Astrocyte of the hippocampus (primary cell): ENCODE measurements at regions not wholly inside any gene's neighbourhood (a gene's known extent, or its start where the extent isn't known, plus 50 kb on each side); places are given as distances from the start of the nearest gene placed in this dataset.
"Not testable (repeated sequence)": the region's sequence is repeated elsewhere in the genome, so short reads cannot be mapped to it uniquely, and the experiment has no call there.

ENCODE experiments used
- DNase-seq: peaks from one replicate; pipeline ENCODE4 v3.0.0; 2011; ENCODE audit warnings: low read depth, low spot score

DNA sequence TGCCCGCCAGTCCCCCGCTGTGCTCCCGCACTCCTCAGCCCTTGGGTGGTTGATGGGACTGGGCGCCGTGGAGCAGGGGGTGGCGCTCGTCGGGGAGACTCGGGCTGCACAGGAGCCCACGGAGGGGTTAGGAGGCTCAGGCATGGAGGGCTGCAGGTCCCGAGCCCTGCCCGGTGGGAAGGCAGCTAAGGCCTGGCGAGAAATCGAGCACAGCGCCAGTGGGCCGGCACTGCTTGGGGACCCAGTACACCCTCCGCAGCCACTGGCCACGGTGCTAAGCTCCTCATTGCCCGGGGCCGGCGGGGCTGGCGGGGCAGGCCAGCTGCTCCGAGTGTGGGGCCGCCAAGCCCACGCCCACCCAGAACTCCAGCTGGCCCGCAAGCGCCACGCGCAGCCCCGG is 1496.5 kb upstream of the LRRTM3 start:
- DNase-seq, result not testable (repeated sequence)

DNA sequence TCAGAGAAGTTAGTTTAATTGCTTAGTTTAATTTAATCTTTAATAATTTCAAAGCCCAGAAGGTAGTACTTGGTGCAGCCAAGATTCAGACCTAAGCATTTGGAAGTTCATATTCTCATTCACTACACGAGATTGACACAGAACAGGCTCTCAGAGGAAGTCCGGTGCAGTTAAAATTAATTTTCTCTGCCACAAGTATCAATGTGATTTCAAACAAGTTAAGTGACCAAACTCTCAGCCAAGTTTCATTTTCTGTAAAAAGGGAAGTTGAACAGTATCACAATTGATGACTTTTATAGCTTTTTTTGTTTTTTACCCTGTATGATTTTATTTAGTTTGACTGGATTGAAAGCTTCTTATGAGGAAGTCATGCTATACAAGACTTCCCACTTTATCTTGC is 1494.9 kb upstream of the LRRTM3 start:
- no peak for DNase-seq

DNA sequence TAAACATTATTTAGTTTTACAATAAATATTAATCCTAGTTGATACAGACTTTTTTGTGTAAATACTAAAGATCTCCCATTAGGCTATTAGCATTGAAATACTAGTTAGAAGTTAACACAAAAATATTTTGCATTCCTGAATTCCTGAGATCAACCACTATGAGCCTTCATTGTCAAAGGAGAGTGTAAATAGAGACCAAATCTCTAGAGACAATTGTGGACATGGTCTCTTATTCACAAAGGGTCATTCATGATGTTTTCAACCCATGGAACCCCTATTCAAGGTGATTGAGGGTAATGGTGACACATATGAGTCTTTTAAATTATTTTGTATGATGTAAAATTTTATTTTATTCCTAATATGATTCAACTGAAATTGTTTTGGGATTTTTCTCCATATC is 1454.8 kb upstream of the LRRTM3 start:
- peak; percentile 33 for DNase-seq

DNA sequence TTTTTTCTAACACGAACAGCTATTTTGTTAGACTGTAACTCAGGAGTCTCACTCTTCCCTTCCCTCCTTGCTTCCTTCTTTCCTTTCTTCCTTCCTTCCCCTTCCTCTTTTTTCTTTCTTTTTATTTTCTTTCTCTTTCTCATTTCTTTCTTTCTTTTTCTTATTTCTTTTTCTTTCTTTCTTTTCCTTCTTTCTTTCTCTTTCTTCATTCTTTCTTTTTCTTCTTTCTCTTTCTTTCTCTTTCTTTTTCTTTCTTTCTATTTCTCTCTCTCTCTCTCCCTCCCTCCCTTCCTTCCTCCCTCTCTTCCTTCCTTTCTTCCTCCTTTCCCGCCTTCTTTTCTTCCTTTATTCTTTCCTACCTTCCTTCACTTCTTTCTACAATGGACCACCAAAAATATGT is 1443.0 kb upstream of the LRRTM3 start:
- no peak for DNase-seq

DNA sequence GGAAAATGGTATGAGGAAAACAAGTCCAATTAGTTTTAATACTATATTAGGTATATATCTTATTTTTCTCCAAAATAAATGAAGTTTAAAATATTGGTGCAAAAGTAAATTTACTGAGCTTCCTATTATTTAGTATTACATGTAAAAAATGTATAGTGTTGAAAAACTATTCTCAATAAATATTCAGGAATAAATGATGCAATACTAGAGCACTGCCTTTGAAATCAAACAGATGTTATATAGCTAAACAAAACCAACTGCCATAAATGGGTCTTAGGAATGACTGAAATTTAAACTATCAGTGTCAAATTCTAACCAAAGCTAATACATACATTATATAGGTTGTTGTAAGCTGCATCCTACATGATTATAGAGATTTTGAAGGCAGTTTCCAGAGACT is 1434.0 kb upstream of the LRRTM3 start:
- DNase-seq, result no peak

DNA sequence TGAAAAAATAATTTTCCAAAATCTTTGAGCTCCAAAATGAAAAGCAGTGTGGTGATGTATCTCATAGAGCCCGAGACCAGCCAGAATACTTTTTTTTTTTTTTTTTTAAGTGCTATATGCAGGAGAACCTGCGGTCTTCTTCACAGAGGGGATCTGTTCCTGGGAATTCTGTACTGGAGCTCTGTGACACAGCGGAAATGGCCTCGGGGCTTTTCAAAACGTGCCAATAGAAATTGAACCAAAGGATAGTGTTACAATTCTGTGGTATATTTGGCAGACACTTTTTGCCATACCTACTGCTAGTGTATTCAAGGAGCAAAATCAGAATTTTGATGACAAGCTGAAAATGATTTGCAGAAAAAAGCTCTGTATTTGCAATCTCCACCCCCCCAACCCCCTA is 1429.3 kb upstream of the LRRTM3 start:
- no peak for DNase-seq

DNA sequence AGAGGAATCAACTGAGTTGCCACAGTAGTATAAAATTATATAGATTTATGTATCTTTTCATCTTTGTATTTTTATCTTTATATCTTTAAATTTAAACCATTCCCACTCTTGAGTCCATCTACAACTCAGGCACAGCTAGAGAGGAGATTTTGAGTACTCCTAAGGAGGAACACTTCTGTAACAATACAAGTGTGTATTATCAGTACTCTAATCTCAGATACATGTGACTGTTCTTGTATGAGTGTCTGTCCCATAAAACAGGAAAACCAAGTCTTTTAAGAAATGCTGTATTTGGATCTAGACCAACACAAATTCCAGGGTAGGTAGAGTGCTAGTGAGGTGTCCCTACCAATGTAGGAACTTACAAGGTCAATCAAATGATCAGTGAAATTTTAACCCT is 1428.0 kb upstream of the LRRTM3 start:
- no peak for DNase-seq

DNA sequence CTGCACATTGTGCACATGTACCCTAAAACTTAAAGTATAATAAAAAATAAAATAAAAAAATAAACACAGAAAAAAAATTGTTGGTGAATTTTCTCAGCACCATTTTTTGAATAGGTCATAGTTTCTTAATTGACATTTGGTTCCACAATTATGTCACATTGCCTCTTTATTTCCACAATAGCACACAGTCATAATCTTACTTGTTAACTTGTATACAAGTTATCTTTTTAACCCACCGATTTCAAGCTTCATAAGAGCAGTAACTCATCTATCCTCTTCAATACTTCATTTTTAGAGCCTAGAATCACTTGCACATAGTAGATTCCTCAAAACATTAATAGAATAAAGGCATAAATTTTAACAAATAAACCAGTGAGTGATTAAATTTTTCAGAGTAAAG is 1425.1 kb upstream of the LRRTM3 start:
- no peak for DNase-seq

DNA sequence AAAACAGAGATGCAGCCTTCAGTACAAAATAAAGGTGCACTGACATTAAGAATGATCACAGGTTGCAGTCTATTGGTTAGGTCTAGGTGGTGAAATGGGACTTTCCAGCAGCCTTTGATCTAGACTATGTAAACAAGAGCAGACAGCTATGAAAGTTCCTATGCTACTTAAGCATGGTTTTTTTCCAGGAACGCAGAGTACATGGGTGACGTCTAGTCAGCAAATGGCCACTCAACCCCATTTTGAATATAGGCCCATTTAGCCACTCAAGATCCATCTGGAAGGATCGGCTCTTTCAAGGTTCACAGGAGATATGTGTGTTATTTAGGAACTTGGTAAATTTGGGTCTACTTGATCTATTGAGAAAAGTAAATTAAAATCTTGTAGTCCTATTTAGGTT is 1424.6 kb upstream of the LRRTM3 start:
- DNase-seq, result no peak

DNA sequence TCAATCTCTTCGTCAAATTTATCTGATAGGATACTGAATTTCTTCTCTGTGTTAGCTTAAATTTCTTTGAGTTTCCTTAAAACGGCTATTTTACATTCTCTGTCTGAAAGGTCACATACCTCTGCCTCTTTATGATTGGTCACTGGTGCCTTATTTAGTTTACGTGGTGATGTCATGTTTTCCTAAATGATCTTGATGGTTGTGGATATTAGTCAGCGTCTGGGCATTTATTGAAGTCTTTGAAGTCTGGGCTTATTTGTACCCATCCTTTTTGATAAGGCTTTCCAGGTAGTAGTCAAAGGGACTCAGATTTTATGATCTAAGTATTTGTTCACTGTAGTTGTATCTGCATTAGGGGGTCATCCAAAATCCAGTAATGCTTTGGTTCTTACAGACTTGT is 1407.5 kb upstream of the LRRTM3 start:
- peak; percentile 74 for DNase-seq

DNA sequence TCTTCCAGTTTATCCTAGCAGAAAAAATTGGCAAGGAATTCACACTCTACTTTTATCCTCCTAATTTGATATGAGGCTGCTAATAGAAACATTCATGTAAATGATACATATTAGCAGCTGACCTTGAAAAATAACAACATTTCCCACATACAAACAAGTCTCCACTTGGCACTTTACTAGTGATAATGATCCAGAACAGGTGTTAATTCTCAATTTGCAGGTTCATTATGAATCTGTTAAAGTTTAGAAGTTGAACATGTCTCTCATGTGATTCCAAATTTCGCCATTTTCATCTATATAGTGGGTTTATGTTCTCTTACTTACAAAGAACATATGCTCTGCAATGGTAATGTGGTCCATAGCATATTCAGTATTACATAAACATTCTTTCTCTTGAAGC is 1396.8 kb upstream of the LRRTM3 start:
- no peak for DNase-seq

DNA sequence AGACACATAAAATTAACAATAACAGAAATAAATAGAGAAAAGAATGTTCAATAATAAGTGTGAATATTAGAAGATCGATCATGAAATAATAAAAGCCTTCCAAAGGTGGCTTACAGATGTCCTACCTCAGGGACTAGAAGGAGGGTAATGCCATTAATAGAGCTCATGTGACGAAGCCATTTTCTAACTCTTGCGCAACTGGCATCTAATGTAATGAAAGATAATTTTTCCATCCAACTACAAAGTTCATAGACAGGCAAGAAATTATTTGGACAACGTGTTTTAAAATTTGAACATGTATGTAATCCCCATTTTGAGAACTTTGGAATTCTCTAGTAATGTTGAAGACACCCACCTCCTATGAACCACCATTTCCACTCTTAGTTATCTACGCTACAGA is 1394.3 kb upstream of the LRRTM3 start:
- DNase-seq, result no peak

DNA sequence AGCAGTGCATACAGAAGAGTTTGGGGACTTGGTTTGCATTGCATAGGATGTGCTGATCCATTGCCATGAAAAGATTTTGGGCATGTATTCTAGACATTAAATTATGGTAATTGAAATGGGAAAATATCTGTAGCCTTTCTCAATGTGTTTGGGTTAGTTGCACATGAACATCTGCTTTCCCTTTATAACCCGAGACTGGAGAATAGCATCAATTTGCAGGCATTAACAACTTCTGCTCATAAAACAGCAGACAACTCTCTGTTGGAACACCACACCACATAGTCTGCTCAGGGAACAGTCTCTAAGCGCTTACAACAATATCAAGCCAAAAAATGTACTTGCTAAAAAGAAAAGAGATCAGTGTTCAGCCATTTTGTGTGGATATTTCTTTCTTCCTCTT is 1391.1 kb upstream of the LRRTM3 start:
- no peak for DNase-seq

DNA sequence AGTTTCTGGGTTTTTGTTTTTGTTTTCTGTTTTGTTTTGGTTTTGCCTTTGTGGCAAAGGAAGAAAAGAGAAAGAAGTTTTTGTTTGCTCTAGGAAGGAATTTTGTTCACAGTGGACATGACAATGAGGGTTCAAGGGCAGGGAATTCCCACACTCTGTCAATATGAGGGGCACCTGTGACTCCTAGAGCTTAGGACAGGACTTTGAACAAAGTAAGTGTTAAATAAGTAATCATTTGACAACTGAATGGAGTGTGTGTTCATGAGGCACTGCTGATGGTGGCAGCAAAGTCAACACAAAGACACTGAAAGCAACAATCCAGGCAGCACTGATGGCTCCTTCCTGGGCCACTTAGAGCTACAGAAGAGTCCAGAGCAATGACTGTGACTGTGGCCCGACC is 1381.1 kb upstream of the LRRTM3 start:
- DNase-seq, result no peak

DNA sequence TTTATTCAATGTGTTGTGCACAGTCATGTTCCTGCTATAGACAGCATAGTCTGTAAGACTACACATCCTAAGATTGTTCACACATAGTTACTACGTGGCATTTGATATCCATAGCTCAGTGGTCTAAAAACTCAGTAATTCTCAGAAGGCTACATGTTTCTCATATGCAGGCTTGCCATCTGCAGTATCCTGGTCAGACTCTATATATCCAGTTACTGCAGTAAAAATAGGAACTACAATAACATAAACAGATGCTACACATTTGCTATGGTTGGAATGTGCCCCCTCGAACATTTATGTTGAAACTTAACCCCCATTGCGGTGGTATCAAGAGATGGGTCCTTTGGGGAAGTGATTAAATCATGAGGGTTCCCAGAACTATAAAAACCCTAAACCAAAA is 1377.8 kb upstream of the LRRTM3 start:
- DNase-seq, result no peak

DNA sequence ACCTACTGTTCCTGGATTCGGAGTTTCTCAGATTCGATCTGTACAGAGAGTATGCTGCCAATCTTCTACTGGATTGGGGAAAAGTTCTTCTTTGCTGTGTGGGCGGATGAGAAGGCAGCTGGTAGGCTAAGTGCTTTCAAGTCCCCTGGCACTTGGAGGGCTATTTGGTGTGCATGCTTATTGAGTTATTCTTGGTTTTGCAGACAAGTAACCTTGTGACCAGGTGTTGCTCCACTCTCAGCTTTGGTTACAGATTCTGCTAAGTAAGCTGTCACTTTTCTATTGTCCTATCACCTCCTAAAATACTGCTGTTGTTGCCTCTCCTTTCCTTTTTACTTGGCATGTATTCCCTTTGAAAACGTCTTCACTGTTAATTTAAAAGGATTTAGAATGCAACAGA is 1375.1 kb upstream of the LRRTM3 start:
- DNase-seq, result no peak

DNA sequence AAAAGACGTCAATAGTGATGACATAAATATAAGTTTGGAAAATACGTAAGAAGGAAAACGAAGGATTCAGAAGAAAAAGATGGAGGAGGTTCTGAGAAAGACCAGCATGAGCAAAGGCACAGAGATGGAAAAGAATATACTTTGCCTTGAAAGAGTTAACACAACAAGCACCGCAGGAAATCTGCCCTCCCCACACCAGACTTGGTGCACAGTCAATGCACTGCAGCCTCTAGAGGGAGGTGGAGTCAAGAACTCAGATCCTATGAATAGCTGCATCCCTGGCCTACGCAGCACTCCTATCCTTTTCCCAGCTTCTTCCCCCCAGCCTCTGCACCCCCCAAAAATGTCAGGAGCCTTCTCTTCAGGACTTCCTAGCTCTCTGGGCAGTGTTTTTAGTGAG is 1370.6 kb upstream of the LRRTM3 start:
- no peak for DNase-seq

DNA sequence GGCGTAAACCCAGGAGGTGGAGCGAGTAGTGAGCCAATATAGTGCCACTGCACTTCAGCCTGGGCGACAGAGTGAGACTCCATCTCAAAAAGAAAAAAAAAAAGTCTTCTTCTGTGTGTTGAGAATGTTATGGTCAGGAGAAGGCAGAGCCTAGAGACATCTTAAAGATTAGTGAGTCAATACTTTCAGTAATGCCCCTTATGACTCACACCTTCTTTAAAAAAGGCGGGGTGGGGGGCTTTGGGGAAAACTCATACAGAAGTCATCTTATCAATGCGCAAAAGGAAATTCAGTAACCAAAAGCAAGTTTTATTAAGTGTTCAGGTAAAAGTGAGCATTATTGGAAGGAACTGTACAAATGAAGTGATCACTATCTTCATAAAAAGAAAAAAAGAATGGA is 1369.8 kb upstream of the LRRTM3 start:
- no peak for DNase-seq

DNA sequence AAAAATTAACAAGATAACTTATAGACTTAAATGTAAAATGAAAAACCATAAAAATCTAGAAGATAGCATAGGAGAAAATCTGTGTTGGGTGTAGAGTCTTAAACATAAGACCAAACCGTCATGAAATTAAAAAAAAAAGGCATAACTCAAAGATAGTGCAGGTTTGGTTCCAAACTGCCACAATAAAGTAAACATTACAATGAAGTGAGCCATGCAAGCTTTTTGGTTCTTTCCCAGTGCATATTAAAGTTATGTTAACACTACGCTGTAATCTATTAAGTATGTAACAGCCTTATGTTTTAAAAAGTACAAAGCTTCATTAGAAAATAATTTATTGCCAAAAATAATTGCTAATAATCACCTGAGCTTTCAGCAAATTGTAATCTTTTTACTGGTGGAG is 1366.5 kb upstream of the LRRTM3 start:
- no peak for DNase-seq

DNA sequence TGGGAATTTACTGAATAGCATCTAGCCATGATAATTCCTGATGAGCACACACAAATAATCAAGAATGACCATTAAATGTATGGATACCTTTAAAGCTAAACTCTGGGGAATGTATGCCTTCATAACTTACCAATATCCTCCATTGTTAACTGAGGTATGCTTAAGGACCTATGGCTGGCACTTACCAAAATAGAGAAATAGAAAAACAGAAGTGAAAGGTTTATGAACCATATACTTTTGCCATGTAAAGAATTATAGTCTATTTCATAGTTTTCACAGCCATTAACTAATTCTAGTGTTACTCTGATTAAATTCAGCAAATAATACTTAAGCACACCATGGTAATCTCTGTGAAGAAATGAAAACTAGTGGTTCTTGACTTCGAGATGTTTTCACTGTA is 1360.6 kb upstream of the LRRTM3 start:
- DNase-seq, result no peak

DNA sequence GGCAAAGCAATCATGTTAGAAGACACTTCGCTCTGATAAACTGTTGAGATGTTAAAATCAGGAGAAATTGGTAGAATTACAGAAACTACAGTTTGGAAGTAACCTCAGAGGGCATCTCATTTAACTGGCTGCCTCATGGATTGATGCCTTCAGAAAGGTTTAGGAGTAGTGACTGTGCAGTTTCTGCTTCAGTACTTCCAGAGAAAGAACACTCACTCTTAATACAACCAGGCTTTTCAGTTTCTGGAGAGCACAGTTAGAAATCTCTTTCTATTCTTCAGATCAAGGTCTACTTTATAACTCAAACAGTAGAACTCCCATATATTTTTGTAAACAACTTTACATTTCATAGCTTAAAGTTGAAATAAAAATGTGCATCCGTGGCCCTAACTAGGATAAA is 1358.9 kb upstream of the LRRTM3 start:
- peak; percentile 25 for DNase-seq

DNA sequence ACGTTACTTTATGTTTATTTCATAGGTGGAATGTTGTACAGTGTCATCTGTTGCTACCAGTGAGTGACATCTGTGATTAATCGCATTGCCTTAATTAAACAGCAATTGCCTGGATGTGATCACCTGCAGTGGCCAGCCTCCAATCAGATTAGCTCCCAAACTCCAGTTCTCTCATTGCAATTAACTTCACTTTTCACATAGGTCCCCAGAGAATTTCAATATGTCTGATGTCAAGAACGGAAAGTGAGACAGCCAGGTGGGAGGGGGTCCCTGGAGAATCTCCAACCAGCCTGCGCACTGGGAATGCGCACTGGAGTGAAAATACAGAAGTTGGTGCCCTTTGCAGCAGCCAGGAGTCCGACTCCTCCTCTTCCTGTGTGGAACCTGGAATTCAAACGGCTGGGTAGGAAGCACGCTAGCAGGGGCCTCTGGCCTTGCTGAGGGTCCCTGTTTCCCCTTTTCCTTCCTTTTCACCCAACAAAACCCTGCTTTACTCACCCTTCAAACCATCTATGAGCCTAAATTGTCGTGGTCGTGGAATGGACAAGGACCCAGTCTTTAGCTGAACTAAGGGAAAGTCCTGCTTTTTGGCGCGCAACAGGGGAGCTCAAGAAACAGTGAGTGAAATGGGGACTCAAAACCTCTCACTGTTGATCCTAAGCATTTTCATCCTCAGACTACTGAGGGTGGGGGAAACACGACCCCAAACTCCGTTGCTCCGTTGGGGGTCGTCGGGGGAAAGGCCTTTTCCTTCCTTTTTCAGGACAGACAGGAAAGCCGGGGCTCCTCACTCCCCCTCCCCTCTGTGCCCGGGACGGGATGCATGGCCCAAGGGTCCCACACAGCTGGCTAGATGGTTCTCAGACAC is 1355.5 kb upstream of the LRRTM3 start:
- DNase-seq, result peak; percentile 59

DNA sequence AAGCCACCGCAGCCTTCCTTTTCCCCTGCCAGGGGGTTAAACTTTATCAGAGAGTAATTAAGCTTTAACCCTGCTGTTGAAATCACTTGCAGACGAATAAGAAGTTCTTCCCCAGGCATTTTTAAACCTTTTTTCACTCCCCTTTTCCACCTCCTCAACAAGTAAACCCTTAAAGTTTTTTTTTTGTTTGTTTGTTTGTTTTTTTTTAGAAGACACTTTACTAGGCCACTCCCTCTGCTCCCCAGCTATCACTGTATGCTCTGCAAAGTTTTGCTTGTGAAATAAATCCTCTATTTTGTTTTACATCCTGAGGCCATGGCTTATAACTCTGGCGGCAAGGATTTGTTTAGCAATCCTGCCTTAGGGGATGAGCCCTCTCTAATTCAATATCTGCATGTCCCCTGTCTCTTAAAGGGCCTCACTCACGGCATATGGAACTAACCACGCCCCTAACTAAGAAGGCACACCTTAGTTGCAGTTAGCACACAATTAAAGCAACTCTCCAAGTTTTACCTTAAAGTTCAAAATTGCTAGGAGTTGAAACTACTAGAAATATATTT is 1354.7 kb upstream of the LRRTM3 start:
- peak; percentile 5 for DNase-seq
